ENCODE measurements at regions not wholly inside any gene's neighbourhood (a gene's known extent, or its start where the extent isn't known, plus 50 kb on each side); places are given as distances from the start of the nearest gene placed in this dataset.

DNA sequence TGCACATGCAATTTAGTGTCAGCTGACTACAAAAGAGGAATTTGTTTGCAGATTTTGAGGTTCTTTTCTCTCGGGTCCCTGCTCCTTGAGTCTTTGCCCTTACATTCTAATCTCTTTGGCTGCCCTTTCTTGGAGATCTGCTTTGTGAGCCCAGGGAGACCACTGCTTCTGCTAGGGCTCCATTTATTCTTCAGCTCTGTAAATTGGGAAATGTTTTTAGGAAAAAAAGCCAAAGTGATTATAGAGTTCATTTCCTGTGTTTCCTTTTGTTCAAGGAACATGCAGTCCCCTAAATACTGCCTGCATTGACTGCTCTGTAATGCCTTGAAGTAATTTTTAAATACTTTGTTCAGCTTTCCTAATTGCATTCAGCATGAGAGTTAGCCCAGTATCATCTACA, 197.4 kb downstream of the CSNK1G3 start (continued):
- TF ChIP-seq PRPF4 (IDR thresholded peaks at IDR 0.05; ENCODE audit: low read depth, low read length, poor library complexity, severe bottlenecking) (no peak), NFE2L1 (CRISPR knock-in tag; IDR thresholded peaks at IDR 0.05; ENCODE audit: borderline replicate concordance) (no peak), HES4 (CRISPR knock-in tag; IDR thresholded peaks at IDR 0.05; ENCODE audit: borderline replicate concordance) (no peak)

DNA sequence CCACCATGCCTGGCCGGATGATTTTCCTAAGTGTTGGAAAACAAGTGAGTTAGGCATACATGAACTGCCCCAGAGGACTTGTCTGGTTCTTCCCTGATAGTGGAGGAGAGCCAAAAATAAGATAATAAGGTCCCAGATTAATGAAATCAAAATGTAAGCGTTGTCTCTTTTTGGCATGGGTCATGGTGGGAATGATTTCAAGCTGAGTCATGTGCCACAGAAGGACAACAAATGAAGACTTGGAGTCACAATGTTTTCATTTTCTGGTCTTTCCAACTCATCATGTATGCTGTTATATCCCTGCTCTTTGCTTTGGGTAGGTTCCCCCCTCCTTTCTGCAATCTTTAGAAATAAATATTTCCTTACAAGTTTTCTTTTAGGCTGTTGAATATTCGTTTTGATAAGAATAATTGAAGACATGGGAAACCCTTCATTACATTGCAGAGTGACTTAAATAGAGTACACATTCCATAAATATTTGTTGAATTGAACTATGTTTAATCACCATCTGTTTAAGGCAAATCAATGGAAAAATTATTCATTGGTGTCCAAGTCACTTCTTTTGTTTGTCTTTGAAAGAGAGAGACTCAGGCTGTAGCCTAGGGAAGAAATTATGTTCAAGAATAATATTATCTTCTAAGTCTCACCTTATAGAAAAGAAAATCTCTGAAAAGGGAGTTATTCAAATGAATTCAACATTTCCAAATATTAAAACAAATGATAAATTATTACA, 196.3 kb downstream of the CSNK1G3 start:
- FAIRE-seq: no peak
- ATAC-seq: no peak

More for the DNA sequence above, 196.3 kb downstream of the CSNK1G3 start:
- POLR2A ChIA-PET: no interaction called here
- no peak for DNase-seq (ENCODE audit: low spot score)
- Histone ChIP-seq H3K27ac (ENCODE audit: extremely low read length, insufficient read depth, low read length) (no peak overlapping the region), H2AFZ (ENCODE audit: low read length) (no peak overlapping the region), H3K4me3 (replicated peaks in 1 of 3; ENCODE audit: insufficient read depth in 1 of 3, low read depth in 2 of 3, low read length in 3 of 3) (no peak overlapping the region), H3K4me1 (ENCODE audit: insufficient read depth, low read length) (no peaks in the 10 kb centered on the region), H3K4me2 (ENCODE audit: low read depth, low read length) (no peak overlapping the region), H4K20me1 (ENCODE audit: insufficient read depth, low read length) (no peaks in the 10 kb centered on the region), H3K27me3 (ENCODE audit: control insufficient read depth in 1 of 2, insufficient read depth in 2 of 2, low read length in 2 of 2) (no peaks in the 10 kb centered on the region), H3K36me3 (replicated peaks in 1 of 2; ENCODE audit: control insufficient read depth in 1 of 2, insufficient read depth in 2 of 2, low read length in 2 of 2) (no peaks in the 10 kb centered on the region), H3K9ac (ENCODE audit: insufficient read depth, low read depth, low read length) (no peak overlapping the region), H3K79me2 (ENCODE audit: insufficient read depth, low read length) (no peaks in the 10 kb centered on the region), H3K9me3 (ENCODE audit: low read length) (peaks cover 14% of the 10 kb centered on the region)
- in situ Hi-C loops (cut with HindIII; ENCODE audit: extremely low pct_ligation_motif_present, low pct_unique_long_range_greater_than_20kb) (no loop called here), intact Hi-C loops (cut with micrococcal nuclease; ENCODE audit: unreplicated experiment) (no loop called here)
- 33% methylated on average over 3 of the region's 3 CpGs for WGBS (ENCODE audit: low lambda C conversion rate)
- no TSS peak for BruUV-seq (replicated peaks)
- no peak for TF ChIP-seq ZNF563 (CRISPR knock-in tag; IDR thresholded peaks at IDR 0.05)
- TF ChIP-seq, protein P1, sequence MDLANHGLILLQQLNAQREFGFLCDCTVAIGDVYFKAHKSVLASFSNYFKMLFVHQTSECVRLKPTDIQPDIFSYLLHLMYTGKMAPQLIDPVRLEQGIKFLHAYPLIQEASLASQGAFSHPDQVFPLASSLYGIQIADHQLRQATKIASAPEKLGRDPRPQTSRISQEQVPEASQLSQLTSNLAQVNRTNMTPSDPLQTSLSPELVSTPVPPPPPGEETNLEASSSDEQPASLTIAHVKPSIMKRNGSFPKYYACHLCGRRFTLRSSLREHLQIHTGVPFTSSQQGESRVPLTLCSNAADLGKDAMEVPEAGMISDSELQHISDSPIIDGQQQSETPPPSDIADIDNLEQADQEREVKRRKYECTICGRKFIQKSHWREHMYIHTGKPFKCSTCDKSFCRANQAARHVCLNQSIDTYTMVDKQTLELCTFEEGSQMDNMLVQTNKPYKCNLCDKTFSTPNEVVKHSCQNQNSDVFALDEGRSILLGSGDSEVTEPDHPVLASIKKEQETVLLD (CRISPR knock-in tag; IDR thresholded peaks at IDR 0.05; ENCODE audit: low read depth): no peak
- TF ChIP-seq SIN3A (IDR thresholded peaks at IDR 0.05; ENCODE audit: borderline replicate concordance, low read depth, low read length): no peak
- TF ChIP-seq SALL1 (CRISPR knock-in tag; IDR thresholded peaks at IDR 0.05): no peak
- TF ChIP-seq ZNF674 (CRISPR knock-in tag; IDR thresholded peaks at IDR 0.05; ENCODE audit: low read depth): no peak
- TF ChIP-seq GATAD2A (CRISPR knock-in tag; IDR thresholded peaks at IDR 0.05): no peak
- TF ChIP-seq, protein P2, sequence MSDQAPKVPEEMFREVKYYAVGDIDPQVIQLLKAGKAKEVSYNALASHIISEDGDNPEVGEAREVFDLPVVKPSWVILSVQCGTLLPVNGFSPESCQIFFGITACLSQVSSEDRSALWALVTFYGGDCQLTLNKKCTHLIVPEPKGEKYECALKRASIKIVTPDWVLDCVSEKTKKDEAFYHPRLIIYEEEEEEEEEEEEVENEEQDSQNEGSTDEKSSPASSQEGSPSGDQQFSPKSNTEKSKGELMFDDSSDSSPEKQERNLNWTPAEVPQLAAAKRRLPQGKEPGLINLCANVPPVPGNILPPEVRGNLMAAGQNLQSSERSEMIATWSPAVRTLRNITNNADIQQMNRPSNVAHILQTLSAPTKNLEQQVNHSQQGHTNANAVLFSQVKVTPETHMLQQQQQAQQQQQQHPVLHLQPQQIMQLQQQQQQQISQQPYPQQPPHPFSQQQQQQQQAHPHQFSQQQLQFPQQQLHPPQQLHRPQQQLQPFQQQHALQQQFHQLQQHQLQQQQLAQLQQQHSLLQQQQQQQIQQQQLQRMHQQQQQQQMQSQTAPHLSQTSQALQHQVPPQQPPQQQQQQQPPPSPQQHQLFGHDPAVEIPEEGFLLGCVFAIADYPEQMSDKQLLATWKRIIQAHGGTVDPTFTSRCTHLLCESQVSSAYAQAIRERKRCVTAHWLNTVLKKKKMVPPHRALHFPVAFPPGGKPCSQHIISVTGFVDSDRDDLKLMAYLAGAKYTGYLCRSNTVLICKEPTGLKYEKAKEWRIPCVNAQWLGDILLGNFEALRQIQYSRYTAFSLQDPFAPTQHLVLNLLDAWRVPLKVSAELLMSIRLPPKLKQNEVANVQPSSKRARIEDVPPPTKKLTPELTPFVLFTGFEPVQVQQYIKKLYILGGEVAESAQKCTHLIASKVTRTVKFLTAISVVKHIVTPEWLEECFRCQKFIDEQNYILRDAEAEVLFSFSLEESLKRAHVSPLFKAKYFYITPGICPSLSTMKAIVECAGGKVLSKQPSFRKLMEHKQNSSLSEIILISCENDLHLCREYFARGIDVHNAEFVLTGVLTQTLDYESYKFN (CRISPR knock-in tag; conservative IDR thresholded peaks at IDR 0.05): no peak
- TF ChIP-seq, protein P3, sequence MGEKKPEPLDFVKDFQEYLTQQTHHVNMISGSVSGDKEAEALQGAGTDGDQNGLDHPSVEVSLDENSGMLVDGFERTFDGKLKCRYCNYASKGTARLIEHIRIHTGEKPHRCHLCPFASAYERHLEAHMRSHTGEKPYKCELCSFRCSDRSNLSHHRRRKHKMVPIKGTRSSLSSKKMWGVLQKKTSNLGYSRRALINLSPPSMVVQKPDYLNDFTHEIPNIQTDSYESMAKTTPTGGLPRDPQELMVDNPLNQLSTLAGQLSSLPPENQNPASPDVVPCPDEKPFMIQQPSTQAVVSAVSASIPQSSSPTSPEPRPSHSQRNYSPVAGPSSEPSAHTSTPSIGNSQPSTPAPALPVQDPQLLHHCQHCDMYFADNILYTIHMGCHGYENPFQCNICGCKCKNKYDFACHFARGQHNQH (CRISPR knock-in tag; IDR thresholded peaks at IDR 0.05): no peak
- TF ChIP-seq FOXA3 (CRISPR knock-in tag; IDR thresholded peaks at IDR 0.05): no peak
- TF ChIP-seq ZNF672 (CRISPR knock-in tag; IDR thresholded peaks at IDR 0.05): no peak
- CTCF ChIA-PET (ENCODE audit: low intra/inter-chr PET ratio, low total read pairs): no interaction called here
